ENCODE measurements at regions not wholly inside any gene's neighbourhood (a gene's known extent, or its start where the extent isn't known, plus 50 kb on each side); places are given as distances from the start of the nearest gene placed in this dataset.

DNA sequence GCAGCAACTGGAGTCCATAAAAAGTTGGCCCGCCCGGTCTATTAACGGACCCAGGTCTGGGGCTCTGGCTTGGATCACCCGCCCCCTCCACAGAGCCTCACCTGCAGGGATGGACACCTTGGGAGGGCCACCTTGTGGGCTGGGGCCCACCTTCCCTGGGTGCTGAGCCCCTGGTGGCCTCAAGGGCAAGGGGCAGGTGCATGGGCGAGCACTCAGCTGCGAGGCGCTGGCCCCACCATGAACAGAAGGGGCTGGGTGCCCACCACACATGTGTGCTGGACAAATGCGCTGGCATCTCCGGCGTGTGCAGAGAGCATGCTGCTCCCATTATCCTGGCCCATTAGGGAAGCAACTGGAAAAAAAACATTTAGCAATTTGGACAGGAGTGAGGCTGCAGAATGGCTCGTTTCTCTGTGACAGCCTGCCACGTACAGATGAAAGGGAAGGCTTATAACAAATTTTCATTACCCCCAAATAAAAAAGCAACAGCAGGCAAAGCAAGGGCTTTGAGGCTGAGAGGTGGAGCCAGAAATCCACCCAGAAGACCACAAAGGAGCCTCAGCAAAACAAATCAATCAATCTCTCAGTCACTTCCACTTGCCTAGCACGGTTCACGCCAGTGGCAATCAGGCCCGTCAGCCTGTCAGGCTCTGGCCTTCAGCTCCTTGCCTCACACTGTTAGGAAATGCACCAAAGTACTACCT is 253.1 kb upstream of the ZNF521 start:
- TF ChIP-seq, protein P1, sequence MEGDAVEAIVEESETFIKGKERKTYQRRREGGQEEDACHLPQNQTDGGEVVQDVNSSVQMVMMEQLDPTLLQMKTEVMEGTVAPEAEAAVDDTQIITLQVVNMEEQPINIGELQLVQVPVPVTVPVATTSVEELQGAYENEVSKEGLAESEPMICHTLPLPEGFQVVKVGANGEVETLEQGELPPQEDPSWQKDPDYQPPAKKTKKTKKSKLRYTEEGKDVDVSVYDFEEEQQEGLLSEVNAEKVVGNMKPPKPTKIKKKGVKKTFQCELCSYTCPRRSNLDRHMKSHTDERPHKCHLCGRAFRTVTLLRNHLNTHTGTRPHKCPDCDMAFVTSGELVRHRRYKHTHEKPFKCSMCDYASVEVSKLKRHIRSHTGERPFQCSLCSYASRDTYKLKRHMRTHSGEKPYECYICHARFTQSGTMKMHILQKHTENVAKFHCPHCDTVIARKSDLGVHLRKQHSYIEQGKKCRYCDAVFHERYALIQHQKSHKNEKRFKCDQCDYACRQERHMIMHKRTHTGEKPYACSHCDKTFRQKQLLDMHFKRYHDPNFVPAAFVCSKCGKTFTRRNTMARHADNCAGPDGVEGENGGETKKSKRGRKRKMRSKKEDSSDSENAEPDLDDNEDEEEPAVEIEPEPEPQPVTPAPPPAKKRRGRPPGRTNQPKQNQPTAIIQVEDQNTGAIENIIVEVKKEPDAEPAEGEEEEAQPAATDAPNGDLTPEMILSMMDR (IDR thresholded peaks at IDR 0.05), result no peak
- TF ChIP-seq POLR2A (IDR thresholded peaks at IDR 0.05), result no peak

All from uterus (tissue), 2 donors.